Osteoblast (primary cell): ENCODE measurements at regions not wholly inside any gene's neighbourhood (a gene's known extent, or its start where the extent isn't known, plus 50 kb on each side); places are given as distances from the start of the nearest gene placed in this dataset.

Source experiments
- DNase-seq: peaks from one replicate; pipeline ENCODE4 v3.0.0; 2011; ENCODE audit warnings: low spot score, mixed read lengths; ENCODE audit not compliant: insufficient read length; ENCODE audit errors: missing footprints
- H2AFZ ChIP-seq: 2 replicates; pipeline ENCODE4 v1.6.0; 2011; ENCODE audit warnings: mild to moderate bottlenecking, low read length
- H3K27ac ChIP-seq: 2 replicates; pipeline ENCODE4 v1.5.1; 2011; ENCODE audit warnings: mild to moderate bottlenecking, low read depth, low read length, moderate library complexity
- H3K27me3 ChIP-seq: 2 replicates; pipeline ENCODE4 v1.6.0; 2012; ENCODE audit warnings: mild to moderate bottlenecking, control low read depth, inconsistent platforms, low read length, moderate library complexity; ENCODE audit not compliant: insufficient read depth
- H3K36me3 ChIP-seq: 2 replicates; pipeline ENCODE4 v1.5.1; 2011; ENCODE audit warnings: mild to moderate bottlenecking, low read length, control low read depth, moderate library complexity; ENCODE audit not compliant: insufficient read depth
- H3K4me1 ChIP-seq: 2 replicates; pipeline ENCODE4 v1.5.1; 2011; ENCODE audit warnings: mild to moderate bottlenecking, low read length, control low read depth, moderate library complexity; ENCODE audit not compliant: insufficient read depth
- H3K4me2 ChIP-seq: 2 replicates; pipeline ENCODE4 v1.6.0; 2011; ENCODE audit warnings: mild to moderate bottlenecking, low read length; ENCODE audit not compliant: insufficient read depth
- H3K4me3 ChIP-seq: fragments of 200-600 bp; sonication (generic); 3 replicates; pipeline ENCODE4 v1.5.1; 2012; ENCODE audit warnings: mild to moderate bottlenecking, low read length, inconsistent platforms; ENCODE audit not compliant: insufficient read depth
- H3K79me2 ChIP-seq: 2 replicates; pipeline ENCODE4 v1.6.0; 2012; ENCODE audit warnings: mild to moderate bottlenecking, low read length, control low read depth, inconsistent platforms; ENCODE audit not compliant: insufficient read depth
- H3K9me3 ChIP-seq: 2 replicates; pipeline ENCODE4 v1.5.1; 2011; ENCODE audit warnings: low read depth, low read length, control low read depth
- H4K20me1 ChIP-seq: 2 replicates; pipeline ENCODE4 v1.6.0; 2012; ENCODE audit warnings: mild to moderate bottlenecking, low read length, control low read depth; ENCODE audit not compliant: insufficient read depth
- TF ChIP-seq, protein P1 (sequence below): IDR thresholded peaks from 2 replicates; pipeline ENCODE4 v1.5.1; 2011; ENCODE audit warnings: mild to moderate bottlenecking, low read depth, low read length, moderate library complexity; ENCODE audit errors: extremely low read depth

DNA sequence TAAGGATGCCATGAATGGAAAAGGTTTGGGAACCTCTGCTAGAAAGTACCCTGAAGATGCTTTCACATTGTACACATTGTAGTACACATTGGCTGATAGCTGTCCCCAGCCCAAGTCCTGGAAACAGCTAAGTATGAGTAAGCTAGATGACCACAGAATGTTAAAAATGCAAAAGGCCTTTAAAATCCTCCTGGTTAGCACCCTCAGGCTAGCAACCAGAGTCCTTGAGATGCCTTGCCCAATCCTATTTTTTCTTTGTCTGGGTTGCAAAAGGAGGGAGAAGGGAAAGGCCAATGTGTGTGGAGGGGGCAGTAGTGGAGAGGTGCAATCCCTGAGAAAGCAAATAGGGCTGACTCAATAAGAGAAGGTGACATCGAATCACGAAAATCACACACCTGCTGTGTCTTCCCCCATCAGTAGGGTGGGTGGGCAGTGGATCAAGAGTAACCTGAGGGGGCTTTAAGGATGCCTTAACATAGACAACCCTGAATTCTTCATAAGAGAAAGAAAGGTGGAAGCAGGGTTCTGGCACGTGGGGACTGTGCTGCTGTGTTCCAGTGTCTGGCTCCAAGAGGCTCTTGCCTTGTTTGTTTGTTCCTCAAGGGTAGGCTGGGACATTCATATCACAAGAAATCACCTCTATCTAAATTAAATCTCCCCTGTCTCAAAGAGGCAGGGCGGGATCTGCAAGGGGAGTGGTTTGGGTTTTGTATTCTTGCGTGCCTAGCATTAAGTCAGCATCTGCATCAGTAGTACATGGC is 266.2 kb upstream of the PLXNA2 start:
- Histone ChIP-seq H3K4me2 (no peak overlapping the region), H3K36me3 (no peaks in the 10 kb centered on the region), H3K79me2 (no peaks in the 10 kb centered on the region), H4K20me1 (no peaks in the 10 kb centered on the region), H3K4me1 (no peaks in the 10 kb centered on the region), H3K4me3 (no peak overlapping the region), H3K27ac (no peak overlapping the region), H3K27me3 (no peaks in the 10 kb centered on the region), H2AFZ (no peak overlapping the region), H3K9me3 (no peaks in the 10 kb centered on the region)
- no peak for DNase-seq
- TF ChIP-seq, protein P1, sequence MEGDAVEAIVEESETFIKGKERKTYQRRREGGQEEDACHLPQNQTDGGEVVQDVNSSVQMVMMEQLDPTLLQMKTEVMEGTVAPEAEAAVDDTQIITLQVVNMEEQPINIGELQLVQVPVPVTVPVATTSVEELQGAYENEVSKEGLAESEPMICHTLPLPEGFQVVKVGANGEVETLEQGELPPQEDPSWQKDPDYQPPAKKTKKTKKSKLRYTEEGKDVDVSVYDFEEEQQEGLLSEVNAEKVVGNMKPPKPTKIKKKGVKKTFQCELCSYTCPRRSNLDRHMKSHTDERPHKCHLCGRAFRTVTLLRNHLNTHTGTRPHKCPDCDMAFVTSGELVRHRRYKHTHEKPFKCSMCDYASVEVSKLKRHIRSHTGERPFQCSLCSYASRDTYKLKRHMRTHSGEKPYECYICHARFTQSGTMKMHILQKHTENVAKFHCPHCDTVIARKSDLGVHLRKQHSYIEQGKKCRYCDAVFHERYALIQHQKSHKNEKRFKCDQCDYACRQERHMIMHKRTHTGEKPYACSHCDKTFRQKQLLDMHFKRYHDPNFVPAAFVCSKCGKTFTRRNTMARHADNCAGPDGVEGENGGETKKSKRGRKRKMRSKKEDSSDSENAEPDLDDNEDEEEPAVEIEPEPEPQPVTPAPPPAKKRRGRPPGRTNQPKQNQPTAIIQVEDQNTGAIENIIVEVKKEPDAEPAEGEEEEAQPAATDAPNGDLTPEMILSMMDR = no peak

DNA sequence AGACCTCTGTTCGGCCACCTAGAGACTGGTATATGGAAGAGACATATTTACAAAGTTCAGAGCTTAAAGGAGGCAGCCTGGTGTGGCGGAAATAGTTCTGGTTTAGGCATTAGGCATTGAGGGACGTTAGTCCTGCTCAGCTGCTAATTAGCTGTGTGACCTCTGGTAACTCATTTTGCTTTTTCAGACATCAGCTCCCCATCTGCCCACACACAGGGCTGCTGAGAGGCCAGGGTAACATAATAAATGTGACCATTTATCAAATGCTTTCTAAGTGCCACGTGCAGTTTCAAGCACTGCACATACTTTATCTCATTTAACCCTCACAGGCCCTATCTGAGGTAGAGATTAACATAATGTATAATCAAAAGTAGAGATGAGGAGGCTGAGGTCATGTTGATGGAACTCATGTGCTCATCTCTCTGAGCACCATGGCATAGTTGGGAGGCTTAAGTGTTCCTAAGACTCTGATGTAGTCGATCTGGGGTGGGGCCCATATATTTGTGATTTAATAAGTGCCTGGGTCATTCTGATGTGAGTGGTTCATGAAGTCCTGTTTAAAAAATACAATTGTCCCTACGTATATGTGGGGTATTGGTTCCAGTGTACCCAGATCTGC is 267.2 kb upstream of the PLXNA2 start:
- H3K36me3 ChIP-seq = no peaks in the 10 kb centered on the region
- H2AFZ ChIP-seq = no peak overlapping the region
- H3K9me3 ChIP-seq = no peaks in the 10 kb centered on the region
- no peaks in the 10 kb centered on the region for H3K27me3 ChIP-seq
- no peak overlapping the region for H3K4me2 ChIP-seq
- no peaks in the 10 kb centered on the region for H3K79me2 ChIP-seq
- TF ChIP-seq, protein P1 = no peak
- H3K4me3 ChIP-seq = no peak overlapping the region
- H4K20me1 ChIP-seq = no peaks in the 10 kb centered on the region
- DNase-seq = no peak
- no peaks in the 10 kb centered on the region for H3K4me1 ChIP-seq
- H3K27ac ChIP-seq = no peak overlapping the region

DNA sequence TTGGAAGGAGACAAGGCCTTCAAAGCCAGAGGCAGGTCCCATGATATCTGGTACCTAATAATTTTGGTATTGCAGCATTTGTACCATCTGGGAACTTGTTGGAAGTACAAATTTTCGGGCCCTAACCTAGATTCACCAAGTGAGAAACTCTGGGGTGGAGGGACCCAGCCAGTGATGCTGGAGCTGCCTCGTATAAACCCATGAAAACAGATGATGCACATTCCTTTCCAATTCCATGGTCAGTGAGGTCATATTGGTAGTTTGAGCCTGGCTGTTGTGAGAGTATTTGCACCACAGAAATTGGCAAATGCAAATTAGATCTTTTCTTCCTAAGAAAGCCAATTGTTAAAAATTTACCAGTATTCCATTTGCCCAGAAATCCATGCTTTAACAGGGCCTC is 269.6 kb upstream of the PLXNA2 start:
- no peak for DNase-seq
- Histone ChIP-seq H3K4me1 (no peaks in the 10 kb centered on the region), H3K9me3 (no peaks in the 10 kb centered on the region), H4K20me1 (no peaks in the 10 kb centered on the region), H3K27me3 (no peaks in the 10 kb centered on the region), H3K79me2 (no peaks in the 10 kb centered on the region), H3K4me3 (no peak overlapping the region), H3K27ac (no peak overlapping the region), H2AFZ (no peak overlapping the region), H3K4me2 (no peak overlapping the region), H3K36me3 (no peaks in the 10 kb centered on the region)
- TF ChIP-seq, protein P1 = no peak

- TF ChIP-seq, protein P1 = no peak
- H3K27ac ChIP-seq = no peak overlapping the region
- no peaks in the 10 kb centered on the region for H3K9me3 ChIP-seq
- DNase-seq = no peak
- H3K36me3 ChIP-seq = no peaks in the 10 kb centered on the region
- H3K79me2 ChIP-seq = no peaks in the 10 kb centered on the region
- H3K4me1 ChIP-seq = no peaks in the 10 kb centered on the region
- no peak overlapping the region for H3K4me2 ChIP-seq
- H3K4me3 ChIP-seq = no peak overlapping the region
- no peak overlapping the region for H2AFZ ChIP-seq
- no peaks in the 10 kb centered on the region for H3K27me3 ChIP-seq
- H4K20me1 ChIP-seq = no peaks in the 10 kb centered on the region
Measured at GRCh38 chr1:208515129-208515528, 270.9 kb upstream of the PLXNA2 start.
